GM21786 (cell line): ENCODE measurements at regions not wholly inside any gene's neighbourhood (a gene's known extent, or its start where the extent isn't known, plus 50 kb on each side); places are given as distances from the start of the nearest gene placed in this dataset.

Experiments used
- ATAC-seq: cut with Tn5 transposase; IDR thresholded peaks from one replicate; pipeline ENCODE4 v1.9.1; 2021; ENCODE audit not compliant: unreplicated experiment

DNA sequence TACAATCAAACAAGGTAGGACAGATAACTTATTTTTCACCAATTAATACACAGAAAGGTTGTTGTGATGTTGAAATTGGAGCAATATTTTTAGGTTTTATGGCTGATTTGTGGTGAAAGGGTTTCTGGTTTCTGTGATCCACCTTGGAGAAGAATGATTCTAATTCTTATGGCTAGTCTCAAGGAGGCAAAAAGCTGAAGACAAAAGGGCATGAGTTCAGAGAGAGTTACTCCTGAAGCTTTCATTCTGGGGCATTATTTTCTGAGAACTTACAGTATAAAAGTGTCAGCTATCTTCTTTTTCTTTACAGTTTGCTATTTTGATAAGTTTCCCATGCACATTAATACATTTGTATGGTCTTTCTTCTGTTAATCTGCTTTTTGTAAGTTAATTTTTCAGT lies 372.4 kb upstream of the CCDC179 start:
- no peak for ATAC-seq

DNA sequence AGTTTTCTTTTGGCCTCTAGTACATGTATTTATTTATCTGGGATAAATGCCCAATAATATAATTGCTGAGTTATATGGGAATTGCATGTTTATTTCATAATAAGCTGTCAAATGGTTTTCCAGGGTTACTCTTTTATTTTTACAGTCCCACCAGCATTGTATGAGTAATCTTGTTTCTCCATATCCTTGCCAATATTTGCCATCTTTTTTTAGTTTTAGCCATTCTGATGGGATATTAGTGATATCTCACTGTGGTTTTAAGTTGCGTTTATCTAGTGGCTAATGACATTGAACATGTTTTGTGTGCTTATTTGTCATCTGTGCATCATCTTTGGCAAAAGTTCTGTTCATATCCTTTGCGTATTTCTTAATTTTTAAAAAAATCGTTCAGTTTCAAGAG lies 372.8 kb upstream of the CCDC179 start:
- ATAC-seq: no peak

DNA sequence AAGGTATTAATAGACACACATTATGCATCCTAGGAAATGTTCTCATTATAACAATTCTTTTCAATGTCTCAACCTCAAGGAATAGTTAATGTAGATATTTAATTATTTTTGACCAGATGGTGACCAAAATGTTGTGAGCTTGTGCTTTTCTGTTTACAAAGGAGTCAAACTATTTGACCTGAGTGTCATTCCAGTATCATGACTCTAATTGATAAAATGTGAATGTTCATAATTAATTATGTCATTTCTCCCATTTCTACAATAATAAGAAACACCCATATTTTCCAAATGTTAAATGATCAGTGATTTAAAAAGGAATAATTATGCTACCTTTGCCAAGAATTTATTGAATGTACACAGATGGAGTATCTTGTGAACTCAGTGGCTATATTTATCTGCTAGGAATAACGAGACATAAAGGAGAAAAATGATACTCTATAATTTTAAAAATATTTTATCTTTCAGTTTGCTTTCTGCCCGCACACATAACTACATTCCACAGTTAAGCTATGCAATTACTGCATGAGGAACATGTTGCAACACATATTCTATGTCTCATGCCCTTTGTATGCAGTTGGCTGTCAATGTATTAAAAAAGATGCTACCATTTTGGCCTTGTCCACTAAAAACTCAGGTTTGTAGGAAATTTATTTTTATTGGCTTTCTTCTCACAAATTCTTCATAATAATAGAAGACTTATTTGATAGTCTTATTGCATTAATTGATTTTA lies 376.7 kb upstream of the CCDC179 start:
- no peak for ATAC-seq

DNA sequence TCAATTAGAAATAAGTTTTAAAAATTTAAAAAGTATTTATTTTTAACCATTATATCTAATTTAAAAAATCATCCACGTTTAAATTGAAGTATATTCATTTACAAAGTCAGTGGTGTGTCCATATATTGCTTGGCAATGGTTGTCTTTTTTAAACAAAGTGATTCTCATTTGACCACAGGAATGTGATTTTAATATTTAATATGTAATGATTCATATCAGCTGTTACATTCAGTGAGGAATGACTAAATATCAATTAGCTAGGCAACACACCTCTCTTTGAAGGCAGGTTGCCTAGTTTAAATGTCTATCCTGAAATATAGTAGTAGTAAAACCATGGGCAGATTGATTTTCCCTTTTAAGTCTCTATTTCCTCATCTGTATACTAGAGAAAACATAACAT lies 392.2 kb upstream of the CCDC179 start:
- ATAC-seq: no peak

DNA sequence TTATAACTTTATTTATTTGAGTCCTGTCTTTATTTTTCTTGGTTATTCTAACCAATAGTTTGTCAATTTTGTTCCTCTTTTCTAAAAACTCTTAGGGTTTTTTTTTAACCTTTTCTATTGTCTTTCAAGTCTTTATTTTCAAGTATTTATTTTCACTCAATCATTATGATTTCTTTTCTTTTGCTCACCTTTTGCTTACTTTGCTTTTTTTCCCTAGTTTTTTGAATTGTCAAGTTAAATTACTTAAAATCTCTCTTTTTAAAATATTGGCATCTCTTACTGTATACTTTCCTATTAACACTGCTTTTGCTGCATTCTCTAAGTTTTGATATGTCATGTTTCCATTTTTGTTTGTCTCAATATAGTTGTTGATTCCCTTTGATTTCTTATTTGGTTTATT lies 396.8 kb upstream of the CCDC179 start:
- no peak for ATAC-seq

DNA sequence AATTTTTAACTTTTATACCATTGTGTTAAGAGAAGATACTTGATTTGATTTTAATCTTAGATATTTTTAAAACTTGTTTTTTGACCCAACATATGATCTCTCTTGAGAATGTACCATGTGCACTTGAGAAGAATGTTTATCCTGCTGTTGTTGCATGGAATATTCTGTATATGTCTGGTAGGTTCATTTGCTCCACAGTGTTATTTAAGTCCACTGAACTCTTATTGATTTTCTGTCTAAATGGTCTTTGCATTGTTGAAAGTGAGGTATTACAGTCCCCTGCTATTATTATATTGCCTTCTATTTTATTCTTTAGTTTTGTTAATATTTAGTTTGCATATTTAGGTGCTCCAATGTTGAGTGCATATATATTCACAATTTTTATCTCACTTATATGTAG lies 397.3 kb upstream of the CCDC179 start:
- ATAC-seq: no peak

DNA sequence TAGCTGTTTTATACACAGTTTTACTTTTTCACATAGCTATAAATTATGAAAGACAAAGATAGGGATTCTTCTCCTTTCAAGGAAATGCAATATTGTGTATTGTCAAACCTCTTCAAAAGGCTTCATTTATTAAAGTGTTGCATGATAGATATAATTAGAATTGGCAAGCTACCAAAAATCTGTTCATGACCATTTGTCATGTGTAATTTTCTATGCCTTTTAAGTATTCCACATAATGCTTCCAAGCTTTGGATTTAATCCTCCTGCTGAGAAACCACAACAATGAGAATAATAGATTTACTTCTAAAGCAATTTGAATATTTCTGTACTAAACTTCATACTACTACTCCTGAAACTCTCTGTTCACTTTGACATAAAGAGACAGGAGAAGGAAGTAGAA lies 403.2 kb upstream of the CCDC179 start:
- no peak for ATAC-seq

DNA sequence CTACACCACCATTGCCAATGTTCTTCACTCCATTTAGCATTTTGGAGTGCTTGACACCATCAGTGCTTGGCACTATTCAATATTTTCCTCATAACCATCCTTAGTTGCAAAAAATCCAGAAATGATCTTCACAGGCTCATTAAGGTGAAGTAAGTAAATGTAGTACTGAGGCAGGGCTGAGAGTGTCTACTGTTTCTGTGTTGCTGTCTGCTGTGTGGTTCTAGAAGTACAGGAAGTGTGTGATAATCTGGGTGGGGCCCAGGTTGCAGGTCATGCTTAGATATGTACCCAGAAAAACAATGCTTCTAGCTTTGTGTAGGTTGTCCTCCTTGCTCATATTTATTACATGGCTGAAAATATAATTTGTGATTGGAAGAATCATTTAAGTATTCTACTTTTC lies 411.8 kb upstream of the CCDC179 start:
- ATAC-seq: no peak

DNA sequence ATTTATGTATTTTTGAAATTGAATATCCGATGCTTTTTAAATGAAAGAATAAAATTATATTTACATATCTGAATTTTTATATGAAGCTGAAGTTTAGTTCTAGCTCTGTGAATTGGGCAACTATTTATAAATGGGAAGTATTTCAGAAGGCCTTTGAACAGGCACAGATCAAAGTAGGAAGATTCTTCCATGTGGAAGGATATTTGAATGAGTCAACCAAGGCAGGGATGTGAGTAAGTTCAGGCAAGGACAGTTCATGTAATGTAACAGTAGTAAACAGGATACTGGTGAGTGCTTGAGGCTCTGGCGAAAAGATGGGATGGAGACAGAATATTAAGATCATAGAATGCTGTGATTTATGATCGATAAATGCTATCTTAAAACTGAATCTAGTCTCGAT lies 417.8 kb upstream of the CCDC179 start:
- ATAC-seq: no peak

DNA sequence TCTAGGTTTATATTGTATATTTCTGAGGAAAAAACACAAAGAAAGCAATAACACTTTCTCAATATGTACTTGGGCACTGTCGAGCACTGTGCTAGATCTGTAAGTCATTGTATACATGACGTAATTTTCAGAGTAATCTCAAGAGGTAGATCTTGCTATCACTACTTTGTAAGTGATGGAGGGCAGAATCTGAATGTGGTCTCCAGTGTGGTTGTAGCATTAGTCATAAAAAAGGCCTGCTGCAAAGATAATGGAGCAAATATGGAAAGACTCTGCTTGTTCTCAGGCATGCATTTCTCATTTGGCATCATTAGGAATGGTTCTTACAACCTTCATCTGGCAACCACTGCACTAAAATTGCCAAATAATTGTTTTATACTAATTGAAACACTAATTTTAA lies 419.8 kb upstream of the CCDC179 start:
- no peak for ATAC-seq

DNA sequence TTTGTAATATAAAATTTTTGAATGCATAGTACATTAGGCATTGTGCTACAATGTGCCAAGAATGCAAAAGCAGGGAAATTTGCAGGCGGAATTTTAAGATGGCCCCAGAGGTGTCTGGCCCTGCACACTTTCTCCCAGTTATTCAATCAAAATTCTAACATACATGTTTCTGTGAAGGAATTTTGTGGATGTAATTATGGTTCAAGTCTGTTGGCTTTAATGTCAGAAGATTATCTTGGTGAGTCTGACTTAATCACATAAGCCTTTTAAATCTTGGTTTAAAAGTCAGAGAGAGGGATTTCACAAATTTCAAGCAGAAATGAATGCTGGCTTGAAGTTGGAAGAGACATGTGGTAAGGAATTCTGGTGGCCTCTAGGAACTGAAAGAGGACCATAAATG lies 423.4 kb upstream of the CCDC179 start:
- ATAC-seq: no peak

DNA sequence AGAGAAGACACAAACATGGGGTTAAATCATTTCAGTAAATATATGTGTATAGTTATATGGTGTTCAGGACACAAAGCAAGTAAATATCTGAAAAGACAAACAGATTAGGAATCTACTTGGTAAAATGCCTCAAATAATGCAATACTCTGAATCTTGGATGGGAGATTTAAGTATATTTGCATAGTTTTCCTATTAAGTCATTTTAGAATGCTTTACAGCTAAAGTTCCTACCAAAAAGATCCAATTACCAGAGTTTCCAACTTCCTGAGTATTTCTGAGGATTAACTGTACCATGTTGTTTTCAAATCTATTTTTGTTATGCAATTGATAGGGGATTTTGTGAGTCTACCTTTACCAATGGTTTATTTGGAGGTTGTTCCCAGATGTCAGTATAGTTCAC lies 424.4 kb upstream of the CCDC179 start:
- no peak for ATAC-seq

DNA sequence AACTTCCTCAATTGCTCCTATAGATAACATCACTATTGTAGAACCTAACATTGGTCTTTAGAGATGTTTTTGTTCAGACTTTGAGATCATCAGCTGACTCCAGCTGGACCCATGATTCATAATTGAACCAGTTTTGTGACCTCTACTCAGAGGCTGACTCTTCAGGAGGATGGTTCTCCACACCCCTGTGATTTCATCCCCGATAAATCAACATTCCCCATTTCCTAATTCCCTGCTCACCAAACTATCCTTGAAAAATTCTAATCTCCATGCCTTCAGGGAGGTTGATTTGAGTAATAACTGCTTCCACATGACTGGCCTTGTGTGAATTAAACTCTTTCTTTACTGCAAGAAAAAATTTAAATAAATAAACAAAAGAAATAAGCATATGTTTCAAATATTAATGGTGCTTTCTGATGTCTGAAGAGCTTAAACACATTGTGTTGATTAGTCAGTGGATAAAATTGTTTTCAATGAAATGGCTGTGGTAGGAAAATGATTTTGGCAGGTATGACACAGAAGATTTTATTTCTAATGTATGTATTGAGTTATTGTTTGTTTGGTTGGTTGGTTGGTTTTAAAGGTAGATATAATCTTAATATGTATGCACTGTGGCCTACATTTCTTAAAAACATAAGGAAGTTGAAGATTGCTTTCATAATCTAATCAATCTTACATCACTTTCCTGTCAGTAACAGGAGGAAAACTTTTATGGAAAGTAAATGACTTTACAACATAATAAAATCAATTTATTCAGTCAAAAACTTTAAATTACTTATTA lies 427.9 kb upstream of the CCDC179 start:
- no peak for ATAC-seq

DNA sequence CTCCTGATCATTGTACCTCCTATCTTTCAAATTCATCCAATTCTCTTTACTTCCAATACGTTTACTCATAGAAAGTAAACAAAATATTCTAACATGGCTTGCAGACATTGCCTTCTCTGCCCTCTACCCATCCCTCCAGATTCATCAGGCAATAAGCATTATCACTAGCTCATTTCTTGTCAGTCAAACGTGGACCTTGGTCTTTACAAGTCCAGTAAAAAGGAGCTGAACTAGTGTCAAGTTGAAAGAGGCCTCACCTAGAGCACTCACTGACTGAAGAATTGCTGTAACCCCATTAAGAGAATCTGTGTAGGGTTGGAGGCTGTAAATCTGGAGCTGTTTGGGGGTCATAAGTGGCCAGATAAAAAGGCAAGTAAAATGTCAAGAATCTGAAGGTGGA lies 435.0 kb upstream of the CCDC179 start:
- ATAC-seq: no peak

DNA sequence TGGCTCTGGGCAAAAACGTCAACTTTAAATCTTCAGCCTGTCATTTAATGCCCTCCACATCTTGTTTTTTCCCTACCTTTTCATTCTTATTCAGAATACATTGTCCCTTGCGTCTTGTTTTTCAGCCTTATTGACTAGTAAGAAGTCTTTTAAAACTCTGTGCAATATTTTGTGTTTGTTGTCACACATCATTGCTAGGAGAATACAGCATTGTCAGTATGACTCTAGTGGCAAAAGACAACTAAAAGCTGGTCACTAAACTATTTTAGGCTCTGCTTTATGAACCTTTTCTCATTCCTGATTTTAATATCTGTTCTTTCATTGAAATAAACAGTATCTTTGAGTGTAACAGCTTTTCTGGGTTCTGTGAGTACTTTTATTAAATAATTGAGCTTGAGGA lies 447.8 kb upstream of the CCDC179 start:
- ATAC-seq: no peak

DNA sequence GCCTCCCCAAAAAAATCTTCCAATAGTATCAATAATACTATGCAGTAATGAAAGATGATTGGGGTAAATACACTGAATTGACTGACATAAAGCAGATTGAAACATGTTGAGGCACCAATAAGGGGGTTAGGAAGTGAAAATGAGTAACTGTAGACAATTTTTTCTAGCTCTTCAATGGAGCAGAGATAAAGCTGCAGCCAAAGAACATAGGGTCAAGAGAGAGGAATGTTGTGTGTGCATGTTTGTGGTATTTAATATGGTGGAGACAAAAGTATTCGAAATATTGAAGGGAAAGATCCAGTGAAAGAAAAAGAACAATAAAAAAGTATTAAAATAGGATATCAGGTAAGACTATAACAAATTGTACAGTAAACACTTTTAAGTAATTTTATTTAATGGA lies 450.0 kb upstream of the CCDC179 start:
- ATAC-seq: no peak

DNA sequence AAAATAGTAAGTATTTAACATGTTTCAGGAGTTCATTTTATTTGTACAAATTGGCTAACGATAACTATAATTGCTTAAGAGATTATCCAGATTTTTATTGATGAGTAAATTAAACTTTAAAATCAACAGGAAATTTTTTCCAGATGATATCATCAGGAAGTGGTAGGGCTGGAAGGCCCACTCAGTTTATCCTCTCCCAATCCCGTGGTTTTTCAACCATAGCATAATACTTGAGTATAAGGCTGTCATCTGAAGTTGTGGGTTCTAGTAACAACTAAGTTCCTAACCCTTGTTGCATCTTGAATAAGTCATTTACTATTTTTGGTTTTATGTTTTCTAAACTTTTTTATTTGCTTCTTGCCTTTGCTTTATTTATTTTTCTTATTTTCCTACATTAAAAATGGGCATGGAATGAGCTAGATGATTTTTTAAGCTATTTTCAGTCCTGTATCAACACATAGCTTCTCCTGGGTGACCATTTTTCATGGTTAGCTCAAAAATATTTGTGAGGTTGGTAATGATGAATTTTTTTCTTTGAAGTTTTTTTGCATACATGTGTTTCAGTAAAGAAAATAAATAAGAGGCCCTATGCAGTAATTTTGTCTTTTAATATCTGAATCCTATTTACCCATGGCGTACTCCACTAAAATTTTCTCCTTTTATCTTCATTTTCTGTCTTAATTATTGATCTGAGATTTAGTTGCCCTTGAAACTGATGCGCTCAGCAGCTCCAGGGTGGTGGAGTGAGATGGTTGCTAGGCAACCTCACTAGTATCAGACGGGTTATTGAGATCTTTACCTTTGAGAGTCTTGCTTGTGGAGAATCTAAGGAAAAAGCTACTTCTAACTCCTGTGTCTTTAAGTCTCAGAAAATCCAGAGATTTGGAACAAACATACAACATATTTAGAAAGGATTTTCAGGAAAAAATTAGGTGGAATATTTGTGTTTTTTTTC lies 452.0 kb upstream of the CCDC179 start:
- no peak for ATAC-seq

DNA sequence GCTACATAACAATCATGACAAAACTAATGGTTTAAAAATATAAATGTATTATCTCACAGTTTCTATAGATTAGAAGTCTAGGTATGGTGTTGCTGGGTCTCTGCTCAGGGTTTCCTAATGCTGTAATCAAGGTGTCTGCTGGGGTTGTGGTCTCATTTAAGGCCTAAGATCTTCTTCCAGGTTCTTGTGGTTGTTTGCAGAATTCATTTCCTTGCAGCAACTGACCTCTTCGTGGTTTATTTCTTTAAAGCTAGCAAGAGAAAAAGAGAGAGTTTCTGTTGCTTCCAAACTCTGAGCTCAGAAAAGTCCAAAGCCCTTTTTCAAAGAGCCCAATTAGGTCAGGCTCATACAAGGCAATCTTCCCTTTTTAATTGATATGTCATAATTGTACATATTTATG lies 452.7 kb upstream of the CCDC179 start:
- ATAC-seq: no peak

DNA sequence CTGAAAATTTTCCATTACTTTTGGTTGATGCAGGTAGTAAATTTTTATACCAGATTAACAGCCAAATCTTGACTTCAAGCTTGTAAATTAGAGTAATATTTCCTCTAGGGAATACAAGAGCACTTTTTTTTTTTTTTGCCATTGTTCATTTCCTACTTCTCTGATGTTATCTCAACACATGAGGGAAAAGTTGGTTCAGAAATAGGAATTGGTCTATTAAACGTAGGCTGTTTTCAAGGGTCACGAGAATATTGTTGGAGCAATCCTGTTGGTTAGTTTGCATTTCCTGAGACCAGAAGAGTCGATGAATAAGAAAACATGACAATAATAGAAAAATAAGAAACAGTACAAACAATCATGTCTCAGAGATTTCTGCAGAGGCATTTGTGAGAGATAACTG lies 453.9 kb upstream of the CCDC179 start:
- no peak for ATAC-seq

DNA sequence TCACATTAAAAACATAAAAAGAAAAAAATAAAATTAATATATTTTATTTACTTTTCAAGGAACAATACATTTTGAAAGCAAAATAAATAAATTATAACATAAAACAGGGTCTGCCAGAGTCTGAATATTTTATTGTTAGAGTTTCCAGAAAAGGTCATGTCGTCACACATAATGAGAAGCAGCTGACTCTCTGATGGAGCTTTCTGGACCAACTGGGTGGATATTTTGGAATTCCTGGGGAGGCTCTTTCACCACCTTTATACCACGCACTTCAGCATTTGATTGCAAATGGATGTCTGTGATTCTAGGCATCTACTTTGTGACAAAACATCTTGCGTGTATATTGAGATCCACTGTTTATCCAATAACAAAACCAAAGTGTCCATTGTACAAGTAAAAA lies 455.0 kb upstream of the CCDC179 start:
- ATAC-seq: no peak

DNA sequence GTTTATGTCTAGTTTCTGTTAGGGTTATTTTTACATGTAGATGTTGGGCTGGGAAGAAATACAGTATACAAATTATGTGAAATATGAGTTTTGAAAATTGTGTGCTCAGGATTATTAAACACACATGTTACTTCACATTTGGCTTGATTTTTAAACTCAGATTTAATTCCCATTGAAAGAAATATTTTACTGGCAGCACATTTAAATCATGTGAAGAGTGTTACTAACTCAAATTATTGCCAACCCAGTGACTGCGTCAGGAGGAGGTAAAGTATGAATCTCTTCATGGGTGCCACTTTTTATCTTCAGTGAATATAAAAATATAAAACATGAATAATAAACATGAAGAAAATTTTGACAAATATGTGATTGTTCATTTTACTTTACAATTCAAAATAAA lies 457.5 kb upstream of the CCDC179 start:
- ATAC-seq: no peak

DNA sequence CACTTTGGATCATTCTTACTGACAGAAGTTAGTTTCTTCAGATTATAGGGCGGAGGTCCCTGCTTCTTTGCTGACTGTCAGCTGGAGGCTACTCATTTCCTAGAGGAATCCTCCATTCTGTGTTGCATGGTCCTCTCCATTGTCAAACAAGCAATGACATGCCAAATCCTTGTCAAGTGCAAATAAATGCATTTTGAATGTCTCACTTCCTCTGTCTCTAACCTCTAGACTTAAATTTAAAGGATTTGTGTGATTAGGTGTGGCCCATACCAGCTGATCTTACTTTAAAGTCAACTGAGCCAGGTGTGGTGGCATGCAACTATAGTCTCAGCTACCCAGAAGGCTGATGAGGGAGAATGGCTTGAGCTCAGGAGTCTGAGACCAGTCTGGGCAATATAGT lies 458.4 kb upstream of the CCDC179 start:
- no peak for ATAC-seq
